ENCODE measurements at regions not wholly inside any gene's neighbourhood (a gene's known extent, or its start where the extent isn't known, plus 50 kb on each side); places are given as distances from the start of the nearest gene placed in this dataset.

GRCh38 chr6:88476388-88476787, 310.2 kb upstream of the CNR1 start:
- TF ChIP-seq POLR2AphosphoS5 (IDR thresholded peaks at IDR 0.05; ENCODE audit: low read depth) (no peak), CTCF (conservative IDR thresholded peaks at IDR 0.05; ENCODE audit: low read depth in 2 of 2) (no peak), REST (IDR thresholded peaks at IDR 0.05; ENCODE audit: unreplicated experiment) (no peak), EZH2 (IDR thresholded peaks at IDR 0.05; ENCODE audit: low read depth, unreplicated experiment) (no peak), EZH2phosphoT487 (IDR thresholded peaks at IDR 0.05; ENCODE audit: unreplicated experiment) (no peak), CREB1 (CRISPR knock-in tag; IDR thresholded peaks at IDR 0.05; ENCODE audit: low read depth) (no peak), ETS1 (IDR thresholded peaks at IDR 0.05) (no peak), JUNB (IDR thresholded peaks at IDR 0.05; ENCODE audit: unreplicated experiment) (no peak), ZNF331 (CRISPR knock-in tag; IDR thresholded peaks at IDR 0.05; ENCODE audit: low read depth) (no peak), ZNF114 (CRISPR knock-in tag; IDR thresholded peaks at IDR 0.05) (no peak)
